ENCODE measurements at regions not wholly inside any gene's neighbourhood (a gene's known extent, or its start where the extent isn't known, plus 50 kb on each side); places are given as distances from the start of the nearest gene placed in this dataset.

DNA sequence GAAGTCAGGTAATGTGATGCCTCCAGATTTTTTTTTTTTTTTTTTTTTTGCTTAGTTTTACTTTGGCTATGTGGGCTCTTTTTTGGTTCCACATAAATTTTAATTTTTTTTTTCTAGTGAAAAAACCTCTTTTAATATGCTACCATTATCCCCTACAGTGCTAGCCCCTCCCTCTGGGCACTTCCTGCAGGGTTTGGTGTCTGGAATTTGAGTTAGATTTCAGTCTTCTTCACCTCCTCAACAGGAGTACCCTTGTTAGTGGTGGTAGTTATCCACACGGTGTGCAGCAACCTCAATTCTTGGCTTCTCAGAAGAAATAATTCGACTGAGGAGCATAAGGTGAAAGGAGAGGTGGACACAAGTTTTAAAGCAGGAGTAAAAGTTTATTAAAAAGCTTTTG is 128.8 kb upstream of the SYNCRIP start:
- POLR2A ChIA-PET (ENCODE audit: unreplicated experiment), result no interaction called here
- intact Hi-C loops (cut with micrococcal nuclease), result no loop called here
- no peak for TF ChIP-seq EZH2 (IDR thresholded peaks at IDR 0.05; ENCODE audit: low read length, unreplicated experiment)
- no peak for TF ChIP-seq EZH2phosphoT487 (IDR thresholded peaks at IDR 0.05; ENCODE audit: borderline replicate concordance, low read length)
- TF ChIP-seq, protein P1, sequence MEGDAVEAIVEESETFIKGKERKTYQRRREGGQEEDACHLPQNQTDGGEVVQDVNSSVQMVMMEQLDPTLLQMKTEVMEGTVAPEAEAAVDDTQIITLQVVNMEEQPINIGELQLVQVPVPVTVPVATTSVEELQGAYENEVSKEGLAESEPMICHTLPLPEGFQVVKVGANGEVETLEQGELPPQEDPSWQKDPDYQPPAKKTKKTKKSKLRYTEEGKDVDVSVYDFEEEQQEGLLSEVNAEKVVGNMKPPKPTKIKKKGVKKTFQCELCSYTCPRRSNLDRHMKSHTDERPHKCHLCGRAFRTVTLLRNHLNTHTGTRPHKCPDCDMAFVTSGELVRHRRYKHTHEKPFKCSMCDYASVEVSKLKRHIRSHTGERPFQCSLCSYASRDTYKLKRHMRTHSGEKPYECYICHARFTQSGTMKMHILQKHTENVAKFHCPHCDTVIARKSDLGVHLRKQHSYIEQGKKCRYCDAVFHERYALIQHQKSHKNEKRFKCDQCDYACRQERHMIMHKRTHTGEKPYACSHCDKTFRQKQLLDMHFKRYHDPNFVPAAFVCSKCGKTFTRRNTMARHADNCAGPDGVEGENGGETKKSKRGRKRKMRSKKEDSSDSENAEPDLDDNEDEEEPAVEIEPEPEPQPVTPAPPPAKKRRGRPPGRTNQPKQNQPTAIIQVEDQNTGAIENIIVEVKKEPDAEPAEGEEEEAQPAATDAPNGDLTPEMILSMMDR (conservative IDR thresholded peaks at IDR 0.05; ENCODE audit: low read depth, low read length), result no peak

DNA sequence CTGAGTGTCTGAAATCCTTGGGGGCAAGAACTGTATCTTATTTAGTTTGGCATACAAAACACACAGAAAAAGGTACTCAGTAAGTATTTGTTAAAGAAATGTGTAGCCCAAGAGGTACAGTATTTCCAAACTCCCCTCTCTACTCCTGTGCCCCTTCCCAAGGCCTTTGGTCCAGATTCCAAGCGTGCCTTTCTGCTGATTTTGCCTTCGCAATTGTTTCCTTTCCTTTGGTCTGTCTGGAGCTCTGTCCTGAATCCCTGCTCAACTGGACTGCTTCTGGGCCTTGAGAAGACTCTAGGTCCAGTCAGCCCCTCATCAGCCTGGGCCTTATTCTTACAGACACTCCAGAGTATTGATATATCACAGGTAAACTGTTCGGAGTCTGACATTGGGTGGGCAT is 122.2 kb upstream of the SYNCRIP start:
- Histone ChIP-seq H3K79me2 (ENCODE audit: low read length) (no peaks in the 10 kb centered on the region), H4K20me1 (ENCODE audit: low read length) (no peaks in the 10 kb centered on the region), H3K9me3 (ENCODE audit: low read length) (no peaks in the 10 kb centered on the region), H3F3A (ENCODE audit: low read length, unreplicated experiment) (no peaks in the 10 kb centered on the region), H3K4me1 (ENCODE audit: insufficient read depth, low read length) (no peaks in the 10 kb centered on the region), H3K36me3 (ENCODE audit: low read depth, low read length) (no peaks in the 10 kb centered on the region), H3K4me3 (ENCODE audit: low read length) (no peak overlapping the region), H3K4me2 (ENCODE audit: low read length) (no peak overlapping the region), H2AFZ (ENCODE audit: low read length) (no peak overlapping the region), H3K27ac (ENCODE audit: low read length) (no peak overlapping the region), H3K27me3 (ENCODE audit: low read length) (no peaks in the 10 kb centered on the region), H3K9me2 (replicated peaks; ENCODE audit: low read length) (no peaks in the 10 kb centered on the region), H3K9ac (ENCODE audit: low read length) (no peak overlapping the region)
- POLR2A ChIA-PET (ENCODE audit: unreplicated experiment), result no interaction called here
- TF ChIP-seq, protein P1 (conservative IDR thresholded peaks at IDR 0.05; ENCODE audit: low read depth, low read length), result no peak
- TF ChIP-seq EZH2 (IDR thresholded peaks at IDR 0.05; ENCODE audit: low read length, unreplicated experiment) (no peak), EZH2phosphoT487 (IDR thresholded peaks at IDR 0.05; ENCODE audit: borderline replicate concordance, low read length) (no peak)
- DNase-seq (no peak), ATAC-seq (no peak)
- intact Hi-C loops (cut with micrococcal nuclease), result no loop called here
- no TSS peak for BruUV-seq (replicated peaks)
- CTCF ChIA-PET, result no interaction called here

More for the DNA sequence above, 128.8 kb upstream of the SYNCRIP start:
- Histone ChIP-seq H3K9me2 (replicated peaks; ENCODE audit: low read length) (no peaks in the 10 kb centered on the region), H3K4me3 (ENCODE audit: low read length) (no peak overlapping the region), H2AFZ (ENCODE audit: low read length) (no peak overlapping the region), H3K27me3 (ENCODE audit: low read length) (no peaks in the 10 kb centered on the region), H4K20me1 (ENCODE audit: low read length) (no peaks in the 10 kb centered on the region), H3K4me1 (ENCODE audit: insufficient read depth, low read length) (no peaks in the 10 kb centered on the region), H3K9me3 (ENCODE audit: low read length) (no peaks in the 10 kb centered on the region), H3K9ac (ENCODE audit: low read length) (no peak overlapping the region), H3K36me3 (ENCODE audit: low read depth, low read length) (no peaks in the 10 kb centered on the region), H3K4me2 (ENCODE audit: low read length) (no peak overlapping the region), H3K27ac (ENCODE audit: low read length) (no peak overlapping the region), H3K79me2 (ENCODE audit: low read length) (no peaks in the 10 kb centered on the region), H3F3A (ENCODE audit: low read length, unreplicated experiment) (no peaks in the 10 kb centered on the region)
- no TSS peak for BruUV-seq (replicated peaks)
- DNase-seq (no peak), ATAC-seq (no peak)
- CTCF ChIA-PET, result no interaction called here

DNA sequence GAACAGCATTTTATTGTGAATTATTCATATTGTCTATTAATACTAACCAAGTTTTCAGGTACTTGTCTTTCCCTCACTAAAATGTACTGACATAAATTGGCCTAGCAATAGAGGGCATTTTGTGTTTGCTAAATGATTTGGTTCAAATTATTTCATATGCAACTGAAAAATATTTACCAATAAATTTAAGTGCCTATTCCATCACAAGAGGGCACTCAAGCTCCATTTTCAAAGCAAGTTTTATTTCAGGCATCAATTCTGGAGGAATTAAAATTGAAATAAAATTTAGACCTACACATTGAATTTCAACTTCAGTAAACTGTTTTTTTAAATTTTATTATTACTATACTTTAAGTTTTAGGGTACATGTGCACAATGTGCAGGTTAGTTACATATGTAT is 114.3 kb upstream of the SYNCRIP start:
- TF ChIP-seq EZH2 (IDR thresholded peaks at IDR 0.05; ENCODE audit: low read length, unreplicated experiment) (no peak), EZH2phosphoT487 (IDR thresholded peaks at IDR 0.05; ENCODE audit: borderline replicate concordance, low read length) (no peak)
- TF ChIP-seq, protein P1 (conservative IDR thresholded peaks at IDR 0.05; ENCODE audit: low read depth, low read length), result peak; percentile 60
- BruUV-seq (replicated peaks), result no TSS peak
- H2AFZ ChIP-seq (ENCODE audit: low read length), result no peak overlapping the region
- H3K27ac ChIP-seq (ENCODE audit: low read length), result no peak overlapping the region
- H3K36me3 ChIP-seq (ENCODE audit: low read depth, low read length), result no peaks in the 10 kb centered on the region
- DNase-seq (peak; percentile 59), ATAC-seq (no peak)
- ChIA-PET POLR2A (ENCODE audit: unreplicated experiment) (interaction anchor here (0.6 kb wide), 1 partner anchor 13 kb away, joined by 4 read pairs; no protein-coding TSS in a partner anchor), CTCF (interaction anchor here (0.7 kb wide), 1 partner anchor 1457 kb away, joined by 3 read pairs; no protein-coding TSS in a partner anchor)
- no peaks in the 10 kb centered on the region for H3F3A ChIP-seq (ENCODE audit: low read length, unreplicated experiment)
- H3K4me1 ChIP-seq (ENCODE audit: insufficient read depth, low read length), result no peaks in the 10 kb centered on the region
- no peak overlapping the region for H3K4me3 ChIP-seq (ENCODE audit: low read length)
- H3K9me2 ChIP-seq (replicated peaks; ENCODE audit: low read length), result no peaks in the 10 kb centered on the region
- H3K9me3 ChIP-seq (ENCODE audit: low read length), result no peaks in the 10 kb centered on the region
- H3K4me2 ChIP-seq (ENCODE audit: low read length), result no peak overlapping the region
- no peaks in the 10 kb centered on the region for H4K20me1 ChIP-seq (ENCODE audit: low read length)
- H3K9ac ChIP-seq (ENCODE audit: low read length), result no peak overlapping the region
- no peaks in the 10 kb centered on the region for H3K79me2 ChIP-seq (ENCODE audit: low read length)
- H3K27me3 ChIP-seq (ENCODE audit: low read length), result no peaks in the 10 kb centered on the region
- intact Hi-C loops (cut with micrococcal nuclease), result loop anchor here (1.0 to 5.0 kb wide), 3 partner anchors 418 to 1270 kb away; no protein-coding TSS in a partner anchor

Data from PC-3 (cell line).